ENCODE measurements at regions not wholly inside any gene's neighbourhood (a gene's known extent, or its start where the extent isn't known, plus 50 kb on each side); places are given as distances from the start of the nearest gene placed in this dataset.

DNA sequence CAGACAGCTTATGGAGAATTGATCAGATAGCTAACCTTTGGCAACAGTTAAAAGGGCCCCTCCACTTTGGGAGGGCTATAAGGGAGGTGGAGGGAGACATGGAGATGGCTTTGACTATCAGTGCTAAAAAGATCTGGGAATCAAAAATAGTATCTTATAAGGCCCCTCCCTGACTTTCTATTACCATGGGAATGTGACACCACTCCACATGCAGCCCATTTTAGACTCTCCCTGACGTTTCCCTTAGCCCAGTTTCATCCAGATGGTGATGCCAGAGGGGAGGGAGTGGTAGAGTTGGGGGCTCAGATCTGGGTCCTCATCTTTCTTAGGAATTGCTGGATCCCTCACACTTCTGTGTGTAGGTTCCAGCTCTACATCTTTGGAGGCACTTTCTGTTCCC, 200.0 kb upstream of the DTNBP1 start (continued):
- TF ChIP-seq, protein P1, sequence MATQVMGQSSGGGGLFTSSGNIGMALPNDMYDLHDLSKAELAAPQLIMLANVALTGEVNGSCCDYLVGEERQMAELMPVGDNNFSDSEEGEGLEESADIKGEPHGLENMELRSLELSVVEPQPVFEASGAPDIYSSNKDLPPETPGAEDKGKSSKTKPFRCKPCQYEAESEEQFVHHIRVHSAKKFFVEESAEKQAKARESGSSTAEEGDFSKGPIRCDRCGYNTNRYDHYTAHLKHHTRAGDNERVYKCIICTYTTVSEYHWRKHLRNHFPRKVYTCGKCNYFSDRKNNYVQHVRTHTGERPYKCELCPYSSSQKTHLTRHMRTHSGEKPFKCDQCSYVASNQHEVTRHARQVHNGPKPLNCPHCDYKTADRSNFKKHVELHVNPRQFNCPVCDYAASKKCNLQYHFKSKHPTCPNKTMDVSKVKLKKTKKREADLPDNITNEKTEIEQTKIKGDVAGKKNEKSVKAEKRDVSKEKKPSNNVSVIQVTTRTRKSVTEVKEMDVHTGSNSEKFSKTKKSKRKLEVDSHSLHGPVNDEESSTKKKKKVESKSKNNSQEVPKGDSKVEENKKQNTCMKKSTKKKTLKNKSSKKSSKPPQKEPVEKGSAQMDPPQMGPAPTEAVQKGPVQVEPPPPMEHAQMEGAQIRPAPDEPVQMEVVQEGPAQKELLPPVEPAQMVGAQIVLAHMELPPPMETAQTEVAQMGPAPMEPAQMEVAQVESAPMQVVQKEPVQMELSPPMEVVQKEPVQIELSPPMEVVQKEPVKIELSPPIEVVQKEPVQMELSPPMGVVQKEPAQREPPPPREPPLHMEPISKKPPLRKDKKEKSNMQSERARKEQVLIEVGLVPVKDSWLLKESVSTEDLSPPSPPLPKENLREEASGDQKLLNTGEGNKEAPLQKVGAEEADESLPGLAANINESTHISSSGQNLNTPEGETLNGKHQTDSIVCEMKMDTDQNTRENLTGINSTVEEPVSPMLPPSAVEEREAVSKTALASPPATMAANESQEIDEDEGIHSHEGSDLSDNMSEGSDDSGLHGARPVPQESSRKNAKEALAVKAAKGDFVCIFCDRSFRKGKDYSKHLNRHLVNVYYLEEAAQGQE (IDR thresholded peaks at IDR 0.05; ENCODE audit: low read depth, low read length) = no peak

DNA sequence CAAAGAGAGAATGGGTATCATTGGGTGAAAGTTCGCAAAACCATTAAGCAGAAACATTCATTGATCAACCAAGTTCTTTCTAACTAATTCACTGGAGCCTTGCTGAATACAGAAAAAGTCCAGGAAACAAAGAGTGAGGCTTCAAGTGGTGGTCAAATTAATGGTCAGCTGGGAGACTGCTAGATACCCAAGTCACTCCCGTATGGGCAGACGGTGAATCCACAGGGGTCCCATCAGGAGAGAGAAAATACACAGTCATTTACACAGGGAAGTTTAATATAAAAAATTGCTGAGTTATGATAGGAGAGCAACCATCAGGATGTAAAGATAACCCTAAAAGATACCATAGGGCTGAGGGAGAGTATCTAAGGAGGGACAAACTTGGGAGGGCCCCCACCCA, 198.7 kb upstream of the DTNBP1 start:
- TF ChIP-seq EZH2phosphoT487 (IDR thresholded peaks at IDR 0.05; ENCODE audit: borderline replicate concordance, low read depth) (no peak), MEF2A (IDR thresholded peaks at IDR 0.05; ENCODE audit: borderline replicate concordance, low read depth) (no peak), JUND (IDR thresholded peaks at IDR 0.05) (no peak), MXI1 (IDR thresholded peaks at IDR 0.05; ENCODE audit: low read depth, low read length) (no peak), NFIC (IDR thresholded peaks at IDR 0.05; ENCODE audit: borderline replicate concordance) (no peak), YY1 (IDR thresholded peaks at IDR 0.05; ENCODE audit: low read depth) (no peak), RXRA (IDR thresholded peaks at IDR 0.05; ENCODE audit: borderline replicate concordance, low read depth) (no peak), TCF12 (IDR thresholded peaks at IDR 0.05) (no peak), IRF3 (IDR thresholded peaks at IDR 0.05; ENCODE audit: low read depth, low read length) (no peak), CHD2 (IDR thresholded peaks at IDR 0.05; ENCODE audit: low read length, partially characterized antibody) (no peak), EP300 (IDR thresholded peaks at IDR 0.05; ENCODE audit: borderline replicate concordance in 1 of 2, low read depth in 1 of 2, low read length in 1 of 2) (no peak), GABPA (IDR thresholded peaks at IDR 0.05; ENCODE audit: low read depth) (no peak)
- POLR2A ChIA-PET = no interaction called here
- no peak overlapping the region for H3K9ac ChIP-seq
- no peaks in the 10 kb centered on the region for H3K79me2 ChIP-seq (ENCODE audit: insufficient read depth)
- H3K36me3 ChIP-seq (replicated peaks in 1 of 2; ENCODE audit: control insufficient read depth in 1 of 2, insufficient read depth in 2 of 2, low read length in 1 of 2) = no peaks in the 10 kb centered on the region
- no peaks in the 10 kb centered on the region for H3K9me3 ChIP-seq
- 64% methylated on average over 3 of the region's 3 CpGs for WGBS (ENCODE audit: low lambda C conversion rate)
- H3K4me3 ChIP-seq (ENCODE audit: low read depth in 2 of 2, low read length in 1 of 2) = no peak overlapping the region
- no peaks in the 10 kb centered on the region for H4K20me1 ChIP-seq (ENCODE audit: insufficient read depth)
- DNase-seq = no peak
- H3K27ac ChIP-seq (ENCODE audit: low read depth in 2 of 2, low read length in 1 of 2) = no peak overlapping the region
- no peaks in the 10 kb centered on the region for H3F3A ChIP-seq (replicated peaks; ENCODE audit: insufficient read depth)
- CTCF ChIA-PET = no interaction called here
- H3K4me2 ChIP-seq = no peak overlapping the region
- H3K4me1 ChIP-seq (ENCODE audit: control insufficient read depth in 1 of 2, insufficient read depth in 2 of 2, low read depth in 1 of 2, low read length in 1 of 2) = no peaks in the 10 kb centered on the region
- H3K27me3 ChIP-seq (ENCODE audit: insufficient read depth) = no peaks in the 10 kb centered on the region
- H3K9me2 ChIP-seq = no peaks in the 10 kb centered on the region
- H2AFZ ChIP-seq (ENCODE audit: low read depth) = no peak overlapping the region
